ENCODE measurements at regions not wholly inside any gene's neighbourhood (a gene's known extent, or its start where the extent isn't known, plus 50 kb on each side); places are given as distances from the start of the nearest gene placed in this dataset.

- Histone ChIP-seq H3K4me1 (ENCODE audit: control insufficient read depth in 5 of 5, insufficient read depth in 5 of 5, low read length in 5 of 5) (peaks cover 0 to 4% (median 0%) of the 10 kb centered on the region in 5 donors), H3K36me3 (ENCODE audit: control insufficient read depth in 5 of 5, insufficient read depth in 5 of 5, low read length in 5 of 5) (no peaks in the 10 kb centered on the region), H3K9me3 (ENCODE audit: control insufficient read depth in 5 of 5, low read length in 5 of 5) (no peaks in the 10 kb centered on the region), H3K27me3 (ENCODE audit: control insufficient read depth in 5 of 5, insufficient read depth in 4 of 5, low read length in 5 of 5) (no peaks in the 10 kb centered on the region), H3K9ac (ENCODE audit: low read length in 5 of 5) (no peak overlapping the region), H3K4me3 (ENCODE audit: low read depth in 1 of 5, low read length in 5 of 5) (no peak overlapping the region), H3K27ac (ENCODE audit: low read depth, low read length) (no peak overlapping the region)
Observed at GRCh38 chr7:120097020-120097419, 176.0 kb upstream of the KCND2 start.

- Histone ChIP-seq H3K27ac (ENCODE audit: low read depth, low read length) (no peak overlapping the region), H3K4me1 (ENCODE audit: control insufficient read depth in 5 of 5, insufficient read depth in 5 of 5, low read length in 5 of 5) (peaks cover 0 to 4% (median 0%) of the 10 kb centered on the region in 5 donors), H3K36me3 (ENCODE audit: control insufficient read depth in 5 of 5, insufficient read depth in 5 of 5, low read length in 5 of 5) (no peaks in the 10 kb centered on the region), H3K4me3 (ENCODE audit: low read depth in 1 of 5, low read length in 5 of 5) (no peak overlapping the region), H3K27me3 (ENCODE audit: control insufficient read depth in 5 of 5, insufficient read depth in 4 of 5, low read length in 5 of 5) (no peaks in the 10 kb centered on the region), H3K9ac (ENCODE audit: low read length in 5 of 5) (no peak overlapping the region), H3K9me3 (ENCODE audit: control insufficient read depth in 5 of 5, low read length in 5 of 5) (no peaks in the 10 kb centered on the region)
Observed at GRCh38 chr7:120097774-120098173, 175.2 kb upstream of the KCND2 start.

GRCh38 chr7:120108376-120108775, 164.6 kb upstream of the KCND2 start:
- Histone ChIP-seq H3K36me3 (ENCODE audit: control insufficient read depth in 5 of 5, insufficient read depth in 5 of 5, low read length in 5 of 5) (no peaks in the 10 kb centered on the region), H3K9ac (ENCODE audit: low read length in 5 of 5) (no peak overlapping the region), H3K4me1 (ENCODE audit: control insufficient read depth in 5 of 5, insufficient read depth in 5 of 5, low read length in 5 of 5) (no peaks in the 10 kb centered on the region), H3K27me3 (ENCODE audit: control insufficient read depth in 5 of 5, insufficient read depth in 4 of 5, low read length in 5 of 5) (no peaks in the 10 kb centered on the region), H3K27ac (ENCODE audit: low read depth, low read length) (no peak overlapping the region), H3K4me3 (ENCODE audit: low read depth in 1 of 5, low read length in 5 of 5) (no peak overlapping the region), H3K9me3 (ENCODE audit: control insufficient read depth in 5 of 5, low read length in 5 of 5) (peaks cover 4 to 22% (median 7%) of the 10 kb centered on the region in 5 donors)

- Histone ChIP-seq H3K4me1 (ENCODE audit: control insufficient read depth in 5 of 5, insufficient read depth in 5 of 5, low read length in 5 of 5) (peaks cover 0 to 10% (median 5%) of the 10 kb centered on the region in 5 donors), H3K27ac (ENCODE audit: low read depth, low read length) (no peak overlapping the region), H3K9me3 (ENCODE audit: control insufficient read depth in 5 of 5, low read length in 5 of 5) (peaks cover 4 to 22% (median 7%) of the 10 kb centered on the region in 5 donors), H3K9ac (ENCODE audit: low read length in 5 of 5) (no peak overlapping the region), H3K4me3 (ENCODE audit: low read depth in 1 of 5, low read length in 5 of 5) (no peak overlapping the region), H3K27me3 (ENCODE audit: control insufficient read depth in 5 of 5, insufficient read depth in 4 of 5, low read length in 5 of 5) (no peaks in the 10 kb centered on the region), H3K36me3 (ENCODE audit: control insufficient read depth in 5 of 5, insufficient read depth in 5 of 5, low read length in 5 of 5) (no peaks in the 10 kb centered on the region)
Observed at GRCh38 chr7:120110169-120110568, 162.8 kb upstream of the KCND2 start.

- Histone ChIP-seq H3K9ac (ENCODE audit: low read length in 5 of 5) (no peak overlapping the region), H3K36me3 (ENCODE audit: control insufficient read depth in 5 of 5, insufficient read depth in 5 of 5, low read length in 5 of 5) (no peaks in the 10 kb centered on the region), H3K9me3 (ENCODE audit: control insufficient read depth in 5 of 5, low read length in 5 of 5) (peaks cover 4 to 25% (median 7%) of the 10 kb centered on the region in 5 donors), H3K4me1 (ENCODE audit: control insufficient read depth in 5 of 5, insufficient read depth in 5 of 5, low read length in 5 of 5) (peaks cover 0 to 14% (median 7%) of the 10 kb centered on the region in 5 donors), H3K4me3 (ENCODE audit: low read depth in 1 of 5, low read length in 5 of 5) (no peak overlapping the region), H3K27ac (ENCODE audit: low read depth, low read length) (peak overlapping the region; percentile 52), H3K27me3 (ENCODE audit: control insufficient read depth in 5 of 5, insufficient read depth in 4 of 5, low read length in 5 of 5) (no peaks in the 10 kb centered on the region)
Observed at GRCh38 chr7:120114626-120115025, 158.3 kb upstream of the KCND2 start.

GRCh38 chr7:120123528-120123927, 149.4 kb upstream of the KCND2 start:
- no peaks in the 10 kb centered on the region for H3K36me3 ChIP-seq (ENCODE audit: control insufficient read depth in 5 of 5, insufficient read depth in 5 of 5, low read length in 5 of 5)
- H3K27me3 ChIP-seq (ENCODE audit: control insufficient read depth in 5 of 5, insufficient read depth in 4 of 5, low read length in 5 of 5) = no peaks in the 10 kb centered on the region
- no peak overlapping the region for H3K4me3 ChIP-seq (ENCODE audit: low read depth in 1 of 5, low read length in 5 of 5)
- H3K4me1 ChIP-seq (ENCODE audit: control insufficient read depth in 5 of 5, insufficient read depth in 5 of 5, low read length in 5 of 5) = no peaks in the 10 kb centered on the region
- H3K9ac ChIP-seq (ENCODE audit: low read length in 5 of 5) = no peak overlapping the region
- no peaks in the 10 kb centered on the region for H3K9me3 ChIP-seq (ENCODE audit: control insufficient read depth in 5 of 5, low read length in 5 of 5)
- no peak overlapping the region for H3K27ac ChIP-seq (ENCODE audit: low read depth, low read length)

GRCh38 chr7:120131096-120131839, 141.7 kb upstream of the KCND2 start:
- Histone ChIP-seq H3K4me3 (ENCODE audit: low read depth in 1 of 5, low read length in 5 of 5) (peak overlapping the region in 1 of 5 donors; percentile 2), H3K9ac (ENCODE audit: low read length in 5 of 5) (no peak overlapping the region), H3K27ac (ENCODE audit: low read depth, low read length) (no peak overlapping the region), H3K36me3 (ENCODE audit: control insufficient read depth in 5 of 5, insufficient read depth in 5 of 5, low read length in 5 of 5) (no peaks in the 10 kb centered on the region), H3K27me3 (ENCODE audit: control insufficient read depth in 5 of 5, insufficient read depth in 4 of 5, low read length in 5 of 5) (no peaks in the 10 kb centered on the region), H3K4me1 (ENCODE audit: control insufficient read depth in 5 of 5, insufficient read depth in 5 of 5, low read length in 5 of 5) (no peaks in the 10 kb centered on the region), H3K9me3 (ENCODE audit: control insufficient read depth in 5 of 5, low read length in 5 of 5) (peaks cover 0 to 19% (median 12%) of the 10 kb centered on the region in 5 donors)

- H3K27ac ChIP-seq (ENCODE audit: low read depth, low read length) = no peak overlapping the region
- no peak overlapping the region for H3K4me3 ChIP-seq (ENCODE audit: low read depth in 1 of 5, low read length in 5 of 5)
- peaks cover 0 to 3% (median 0%) of the 10 kb centered on the region in 5 donors for H3K9me3 ChIP-seq (ENCODE audit: control insufficient read depth in 5 of 5, low read length in 5 of 5)
- H3K4me1 ChIP-seq (ENCODE audit: control insufficient read depth in 5 of 5, insufficient read depth in 5 of 5, low read length in 5 of 5) = no peaks in the 10 kb centered on the region
- H3K36me3 ChIP-seq (ENCODE audit: control insufficient read depth in 5 of 5, insufficient read depth in 5 of 5, low read length in 5 of 5) = no peaks in the 10 kb centered on the region
- no peak overlapping the region for H3K9ac ChIP-seq (ENCODE audit: low read length in 5 of 5)
- no peaks in the 10 kb centered on the region for H3K27me3 ChIP-seq (ENCODE audit: control insufficient read depth in 5 of 5, insufficient read depth in 4 of 5, low read length in 5 of 5)
Observed at GRCh38 chr7:120138497-120138896, 134.5 kb upstream of the KCND2 start.

- peaks cover 0 to 3% (median 0%) of the 10 kb centered on the region in 5 donors for H3K9me3 ChIP-seq (ENCODE audit: control insufficient read depth in 5 of 5, low read length in 5 of 5)
- H3K9ac ChIP-seq (ENCODE audit: low read length in 5 of 5) = no peak overlapping the region
- H3K4me1 ChIP-seq (ENCODE audit: control insufficient read depth in 5 of 5, insufficient read depth in 5 of 5, low read length in 5 of 5) = peaks cover 0 to 5% (median 0%) of the 10 kb centered on the region in 5 donors
- H3K36me3 ChIP-seq (ENCODE audit: control insufficient read depth in 5 of 5, insufficient read depth in 5 of 5, low read length in 5 of 5) = no peaks in the 10 kb centered on the region
- H3K27me3 ChIP-seq (ENCODE audit: control insufficient read depth in 5 of 5, insufficient read depth in 4 of 5, low read length in 5 of 5) = no peaks in the 10 kb centered on the region
- H3K4me3 ChIP-seq (ENCODE audit: low read depth in 1 of 5, low read length in 5 of 5) = no peak overlapping the region
- H3K27ac ChIP-seq (ENCODE audit: low read depth, low read length) = no peak overlapping the region
Observed at GRCh38 chr7:120156476-120156875, 116.5 kb upstream of the KCND2 start.

GRCh38 chr7:120160166-120160565, 112.8 kb upstream of the KCND2 start:
- H3K36me3 ChIP-seq (ENCODE audit: control insufficient read depth in 5 of 5, insufficient read depth in 5 of 5, low read length in 5 of 5) = no peaks in the 10 kb centered on the region
- H3K4me3 ChIP-seq (ENCODE audit: low read depth in 1 of 5, low read length in 5 of 5) = no peak overlapping the region
- H3K9ac ChIP-seq (ENCODE audit: low read length in 5 of 5) = no peak overlapping the region
- H3K27me3 ChIP-seq (ENCODE audit: control insufficient read depth in 5 of 5, insufficient read depth in 4 of 5, low read length in 5 of 5) = no peaks in the 10 kb centered on the region
- H3K4me1 ChIP-seq (ENCODE audit: control insufficient read depth in 5 of 5, insufficient read depth in 5 of 5, low read length in 5 of 5) = peaks cover 0 to 5% (median 0%) of the 10 kb centered on the region in 5 donors
- no peaks in the 10 kb centered on the region for H3K9me3 ChIP-seq (ENCODE audit: control insufficient read depth in 5 of 5, low read length in 5 of 5)
- no peak overlapping the region for H3K27ac ChIP-seq (ENCODE audit: low read depth, low read length)

Data from subcutaneous abdominal adipose tissue (tissue), 5 donors.